ENCODE measurements at regions not wholly inside any gene's neighbourhood (a gene's known extent, or its start where the extent isn't known, plus 50 kb on each side); places are given as distances from the start of the nearest gene placed in this dataset.
A peak's percentile ranks its signal among the peaks of the same experiment; 100 is the strongest.

GRCh38 chr7:16078076-16078952 lies 343.0 kb downstream of the CRPPA start (continued):
- TF ChIP-seq FOXM1 (IDR thresholded peaks at IDR 0.05; ENCODE audit: low read depth): peak; percentile 39; the same call in 1 of the 2 replicates
- TF ChIP-seq FOXM1 (CRISPR knock-in tag; IDR thresholded peaks at IDR 0.05; ENCODE audit: low read depth): no peak
- peak; percentile 83 for TF ChIP-seq REST (IDR thresholded peaks at IDR 0.05; ENCODE audit: borderline replicate concordance)
- no peak for TF ChIP-seq REST (CRISPR knock-in tag; IDR thresholded peaks at IDR 0.05; ENCODE audit: low read depth)
- TF ChIP-seq CEBPG (CRISPR knock-in tag; IDR thresholded peaks at IDR 0.05): no peak
- TF ChIP-seq CEBPG (tag; conservative IDR thresholded peaks at IDR 0.05 in 1 of 2, IDR thresholded peaks at IDR 0.05 in 1 of 2): no peak
- 0 out of 2 replicates have a peak, but pooled peaks have one; percentile 50 for TF ChIP-seq ARID2 (IDR thresholded peaks at IDR 0.05)
- no peak for TF ChIP-seq ZNF407 (IDR thresholded peaks at IDR 0.05; ENCODE audit: low read depth)
